Vagina (tissue), 2 donors: ENCODE measurements at regions not wholly inside any gene's neighbourhood (a gene's known extent, or its start where the extent isn't known, plus 50 kb on each side); places are given as distances from the start of the nearest gene placed in this dataset.
A peak's percentile ranks its signal among the peaks of the same experiment; 100 is the strongest.

Experiments
- DNase-seq, 2 donors: peaks; one replicate each; pipeline ENCODE4 v3.0.0-alpha.2; 2017; ENCODE audit errors: extremely low spot score in 2 of 2
- H3K27ac ChIP-seq: fragments of 200-600 bp; sonication (generic); one replicate; pipeline ENCODE4 v1.5.1; 2019
- H3K27me3 ChIP-seq: fragments of 200-600 bp; sonication (generic); one replicate; pipeline ENCODE4 v1.5.1; 2019
- H3K36me3 ChIP-seq, 2 donors: fragments of 200-600 bp; sonication (generic); one replicate each; pipeline ENCODE4 v1.5.1; 2017 to 2019
- H3K4me1 ChIP-seq: fragments of 200-600 bp; sonication (generic); one replicate; pipeline ENCODE4 v1.5.1; 2019
- H3K4me3 ChIP-seq, 2 donors: fragments of 200-600 bp; sonication (generic); 1 replicate in 1 of 2; 2 replicates in 1 of 2; pipeline ENCODE4 v1.5.1; 2016 to 2019
- H3K9me3 ChIP-seq: fragments of 200-600 bp; sonication (generic); one replicate; pipeline ENCODE4 v1.5.1; 2019
- POLR2A ChIP-seq, 2 donors: fragments of 450-650 bp; IDR thresholded peaks; one replicate each; pipeline ENCODE4 v1.6.1; 2017; ENCODE audit warnings: antibody characterized with exemption in 2 of 2, mild to moderate bottlenecking in 2 of 2, moderate library complexity in 2 of 2
- POLR2AphosphoS5 ChIP-seq, 2 donors: sonication (generic); formaldehyde crosslinking; IDR thresholded peaks; one replicate each; pipeline ENCODE4 v1.9.0; 2017; ENCODE audit warnings: antibody characterized with exemption in 2 of 2, mild to moderate bottlenecking in 2 of 2, low read depth in 1 of 2; ENCODE audit not compliant: insufficient read depth in 1 of 2
- intact Hi-C: fragments of 100-400 bp; cut with DNase I; formaldehyde crosslinking; loops from one replicate; pipeline ENCODE4 v1.15.1; 2023
- TF ChIP-seq, protein P1 (sequence below), 3 experiments: fragments of 450-650 bp in 2 of 3; fragments of 200-600 bp in 1 of 3; sonication (generic) in 1 of 3; IDR thresholded peaks; one replicate each; pipeline ENCODE4 v1.5.1; 2017 to 2019; ENCODE audit warnings: antibody characterized with exemption in 3 of 3, mild to moderate bottlenecking in 2 of 3, moderate library complexity in 2 of 3

DNA sequence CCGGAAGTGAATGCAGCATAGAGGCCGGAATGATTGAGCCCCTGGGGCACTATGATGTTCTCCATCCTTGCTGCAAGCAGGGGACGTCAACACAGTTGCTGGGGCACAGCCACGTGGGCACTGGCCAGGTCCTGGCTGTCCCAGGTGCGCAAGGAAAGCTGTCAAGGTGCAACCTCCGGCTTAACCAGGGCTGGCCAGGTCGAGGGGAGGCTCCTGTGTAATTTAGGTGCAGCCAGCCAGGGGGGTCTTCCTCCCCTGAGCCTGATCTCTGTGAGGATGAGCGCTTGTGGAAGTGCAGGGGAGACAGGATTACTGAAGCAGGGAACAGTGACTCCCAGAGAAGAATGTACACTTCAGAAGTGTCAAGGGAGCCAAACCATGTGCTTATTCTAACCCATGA, 852.8 kb upstream of the TMEM132C start:
- no peaks in the 10 kb centered on the region for H3K27me3 ChIP-seq

GRCh38 chr12:127414636-127415035, 852.3 kb upstream of the TMEM132C start:
- H3K4me3 ChIP-seq = no peak overlapping the region
- no peaks in the 10 kb centered on the region for H3K4me1 ChIP-seq
- no peaks in the 10 kb centered on the region for H3K27me3 ChIP-seq
- H3K36me3 ChIP-seq = no peaks in the 10 kb centered on the region
- no peak overlapping the region for H3K27ac ChIP-seq
- no peak for TF ChIP-seq POLR2A (IDR thresholded peaks at IDR 0.05)
- no peak for DNase-seq
- no peaks in the 10 kb centered on the region for H3K9me3 ChIP-seq
- intact Hi-C loops = no loop called here

More for the DNA sequence above, 852.8 kb upstream of the TMEM132C start:
- DNase-seq = peak in 1 of 2 donors; percentile 52
- Histone ChIP-seq H3K4me1 (no peaks in the 10 kb centered on the region), H3K4me3 (no peak overlapping the region), H3K36me3 (no peaks in the 10 kb centered on the region), H3K27ac (no peak overlapping the region), H3K9me3 (no peaks in the 10 kb centered on the region)
- intact Hi-C loops = no loop called here
- TF ChIP-seq POLR2AphosphoS5 (IDR thresholded peaks at IDR 0.05; ENCODE audit: insufficient read depth in 1 of 2, low read depth in 1 of 2) (no peak), POLR2A (IDR thresholded peaks at IDR 0.05) (no peak)
- TF ChIP-seq, protein P1, sequence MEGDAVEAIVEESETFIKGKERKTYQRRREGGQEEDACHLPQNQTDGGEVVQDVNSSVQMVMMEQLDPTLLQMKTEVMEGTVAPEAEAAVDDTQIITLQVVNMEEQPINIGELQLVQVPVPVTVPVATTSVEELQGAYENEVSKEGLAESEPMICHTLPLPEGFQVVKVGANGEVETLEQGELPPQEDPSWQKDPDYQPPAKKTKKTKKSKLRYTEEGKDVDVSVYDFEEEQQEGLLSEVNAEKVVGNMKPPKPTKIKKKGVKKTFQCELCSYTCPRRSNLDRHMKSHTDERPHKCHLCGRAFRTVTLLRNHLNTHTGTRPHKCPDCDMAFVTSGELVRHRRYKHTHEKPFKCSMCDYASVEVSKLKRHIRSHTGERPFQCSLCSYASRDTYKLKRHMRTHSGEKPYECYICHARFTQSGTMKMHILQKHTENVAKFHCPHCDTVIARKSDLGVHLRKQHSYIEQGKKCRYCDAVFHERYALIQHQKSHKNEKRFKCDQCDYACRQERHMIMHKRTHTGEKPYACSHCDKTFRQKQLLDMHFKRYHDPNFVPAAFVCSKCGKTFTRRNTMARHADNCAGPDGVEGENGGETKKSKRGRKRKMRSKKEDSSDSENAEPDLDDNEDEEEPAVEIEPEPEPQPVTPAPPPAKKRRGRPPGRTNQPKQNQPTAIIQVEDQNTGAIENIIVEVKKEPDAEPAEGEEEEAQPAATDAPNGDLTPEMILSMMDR (IDR thresholded peaks at IDR 0.05) = no peak

DNA sequence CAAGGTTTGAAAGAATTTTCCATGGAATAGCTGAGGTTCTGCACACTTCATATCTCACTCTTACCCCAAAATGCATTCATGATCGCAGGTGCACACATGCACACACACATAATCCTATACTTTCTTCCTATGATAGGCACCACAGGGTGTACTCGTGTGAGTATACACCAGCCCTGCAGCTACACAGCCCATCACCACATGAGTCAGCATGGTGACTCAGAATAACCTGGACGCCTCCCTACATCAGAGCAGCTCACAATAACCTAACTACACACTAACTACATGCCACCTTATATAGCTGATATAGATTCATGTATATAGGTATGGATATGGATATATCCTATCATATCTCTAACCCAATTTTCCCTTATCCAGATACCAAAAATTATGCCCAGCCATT, 850.2 kb upstream of the TMEM132C start:
- no peaks in the 10 kb centered on the region for H3K9me3 ChIP-seq
- H3K27ac ChIP-seq = no peak overlapping the region
- no peaks in the 10 kb centered on the region for H3K27me3 ChIP-seq
- peak in 1 of 2 donors; percentile 16 for DNase-seq
- intact Hi-C loops = no loop called here
- no peak overlapping the region for H3K4me3 ChIP-seq
- H3K36me3 ChIP-seq = no peaks in the 10 kb centered on the region
- no peaks in the 10 kb centered on the region for H3K4me1 ChIP-seq
- TF ChIP-seq POLR2A (IDR thresholded peaks at IDR 0.05) (no peak), POLR2AphosphoS5 (IDR thresholded peaks at IDR 0.05; ENCODE audit: insufficient read depth in 1 of 2, low read depth in 1 of 2) (no peak)
- TF ChIP-seq, protein P1 (IDR thresholded peaks at IDR 0.05) = no peak

GRCh38 chr12:127419111-127419510, 847.9 kb upstream of the TMEM132C start:
- H3K9me3 ChIP-seq = no peaks in the 10 kb centered on the region
- H3K27me3 ChIP-seq = no peaks in the 10 kb centered on the region
- peak in 1 of 2 donors; percentile 16 for DNase-seq
- no peak overlapping the region for H3K4me3 ChIP-seq
- TF ChIP-seq POLR2AphosphoS5 (IDR thresholded peaks at IDR 0.05; ENCODE audit: insufficient read depth in 1 of 2, low read depth in 1 of 2) (no peak), POLR2A (IDR thresholded peaks at IDR 0.05) (no peak)
- TF ChIP-seq, protein P1 (IDR thresholded peaks at IDR 0.05) = no peak
- H3K36me3 ChIP-seq = no peaks in the 10 kb centered on the region
- H3K27ac ChIP-seq = no peak overlapping the region
- intact Hi-C loops = no loop called here
- H3K4me1 ChIP-seq = no peaks in the 10 kb centered on the region

DNA sequence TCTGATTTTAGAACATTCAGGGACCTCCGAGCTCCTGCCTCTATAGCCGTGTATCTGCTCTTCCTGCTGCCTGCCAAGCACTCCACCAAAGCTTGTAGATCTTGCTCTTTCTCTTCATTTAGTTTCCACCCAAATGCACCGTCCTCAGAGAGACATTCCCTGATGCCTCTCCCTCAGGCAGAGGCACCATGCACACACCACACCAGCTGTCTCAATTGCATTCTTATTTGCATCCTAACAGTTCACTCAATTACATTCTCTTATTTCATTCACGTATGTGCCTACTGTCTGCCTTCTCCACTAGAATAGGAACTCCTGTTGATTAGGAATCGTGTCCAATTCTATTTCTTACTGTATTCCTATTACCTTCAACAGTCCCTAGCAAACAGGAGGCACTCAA, 845.4 kb upstream of the TMEM132C start:
- H3K9me3 ChIP-seq = no peaks in the 10 kb centered on the region
- intact Hi-C loops = no loop called here
- no peaks in the 10 kb centered on the region for H3K36me3 ChIP-seq
- no peaks in the 10 kb centered on the region for H3K4me1 ChIP-seq
- H3K27me3 ChIP-seq = no peaks in the 10 kb centered on the region
- no peak for DNase-seq
- no peak overlapping the region for H3K27ac ChIP-seq
- no peak overlapping the region for H3K4me3 ChIP-seq
- no peak for TF ChIP-seq POLR2A (IDR thresholded peaks at IDR 0.05)
- TF ChIP-seq, protein P1 (IDR thresholded peaks at IDR 0.05) = no peak
- TF ChIP-seq POLR2AphosphoS5 (IDR thresholded peaks at IDR 0.05; ENCODE audit: insufficient read depth in 1 of 2, low read depth in 1 of 2) = no peak
